SK-MEL-5 (cell line): ENCODE measurements at regions not wholly inside any gene's neighbourhood (a gene's known extent, or its start where the extent isn't known, plus 50 kb on each side); places are given as distances from the start of the nearest gene placed in this dataset.
"Not testable (repeated sequence)": the region's sequence is repeated elsewhere in the genome, so short reads cannot be mapped to it uniquely, and the experiment has no call there.

Source experiments
- DNase-seq: peaks from one replicate; pipeline ENCODE4 v3.0.0-alpha.2; 2016; ENCODE audit warnings: low read depth, low spot score
- in situ Hi-C: cut with HindIII; loops from 2 replicates; pipeline ENCODE4 v1.10.0; 2016; ENCODE audit warnings: low sequenced_read_pairs, high pct_unique_total_duplicates, low pct_unique_long_range_greater_than_20kb

GRCh38 chr10:123262456-123262855 lies 108.3 kb downstream of the BUB3 start:
- in situ Hi-C loops = no loop called here
- DNase-seq = no peak

GRCh38 chr10:123266971-123267370 lies 112.8 kb downstream of the BUB3 start:
- no peak for DNase-seq
- in situ Hi-C loops = no loop called here

- in situ Hi-C loops = no loop called here
- DNase-seq = no peak
These were observed 114.9 kb downstream of the BUB3 start for GRCh38 chr10:123269017-123269552.

- in situ Hi-C loops = no loop called here
- DNase-seq = no peak
These were observed 115.5 kb downstream of the BUB3 start for GRCh38 chr10:123269675-123270074.

- in situ Hi-C loops = no loop called here
- no peak for DNase-seq
These were observed 116.0 kb downstream of the BUB3 start for GRCh38 chr10:123270221-123270620.

- in situ Hi-C loops = no loop called here
- DNase-seq = no peak
These were observed 116.6 kb downstream of the BUB3 start for GRCh38 chr10:123270806-123271205.

GRCh38 chr10:123272171-123272570 lies 118.0 kb downstream of the BUB3 start:
- in situ Hi-C loops = no loop called here
- DNase-seq = peak; percentile 30

- in situ Hi-C loops = no loop called here
- DNase-seq = no peak
These were observed 120.3 kb downstream of the BUB3 start for GRCh38 chr10:123274306-123275135.

GRCh38 chr10:123275136-123275564 lies 120.9 kb downstream of the BUB3 start:
- no peak for DNase-seq
- in situ Hi-C loops = no loop called here

- in situ Hi-C loops = no loop called here
- no peak for DNase-seq
These were observed 124.2 kb downstream of the BUB3 start for GRCh38 chr10:123278445-123278844.

GRCh38 chr10:123283371-123283770 lies 129.2 kb downstream of the BUB3 start:
- in situ Hi-C loops = not testable (repeated sequence)

GRCh38 chr10:123284022-123284421 lies 129.8 kb downstream of the BUB3 start:
- peak; percentile 18 for DNase-seq

More at GRCh38 chr10:123283371-123283770, 129.2 kb downstream of the BUB3 start:
- DNase-seq = not testable (repeated sequence)

GRCh38 chr10:123287594-123288247 lies 133.5 kb downstream of the BUB3 start:
- in situ Hi-C loops = no loop called here
- no peak for DNase-seq

More at GRCh38 chr10:123284022-123284421, 129.8 kb downstream of the BUB3 start:
- in situ Hi-C loops = no loop called here

- in situ Hi-C loops = no loop called here
- no peak for DNase-seq
These were observed 135.2 kb downstream of the BUB3 start for GRCh38 chr10:123289432-123289831.

GRCh38 chr10:123294109-123294508 lies 139.9 kb downstream of the BUB3 start:
- in situ Hi-C loops = no loop called here
- no peak for DNase-seq

- no peak for DNase-seq
- in situ Hi-C loops = no loop called here
These were observed 140.7 kb downstream of the BUB3 start for GRCh38 chr10:123294886-123295285.

- DNase-seq = no peak
- in situ Hi-C loops = no loop called here
These were observed 141.4 kb downstream of the BUB3 start for GRCh38 chr10:123295644-123296043.

- in situ Hi-C loops = no loop called here
- peak; percentile 30 for DNase-seq
These were observed 143.0 kb downstream of the BUB3 start for GRCh38 chr10:123297175-123297574.

GRCh38 chr10:123298583-123298982 lies 144.4 kb downstream of the BUB3 start:
- no peak for DNase-seq
- in situ Hi-C loops = no loop called here
